Hepatocyte (in vitro differentiated cells): ENCODE measurements at regions not wholly inside any gene's neighbourhood (a gene's known extent, or its start where the extent isn't known, plus 50 kb on each side); places are given as distances from the start of the nearest gene placed in this dataset.

ENCODE experiments used
- DNase-seq: peaks from one replicate; pipeline ENCODE4 v3.0.0-alpha.2; 2016; ENCODE audit warnings: low spot score
- H2AFZ ChIP-seq: fragments of 200-600 bp; sonication (generic); 2 replicates; pipeline ENCODE4 v1.6.0; 2016; ENCODE audit warnings: antibody characterized with exemption, mild to moderate bottlenecking
- H3K27ac ChIP-seq: fragments of 200-600 bp; sonication (generic); 2 replicates; pipeline ENCODE4 v1.5.1; 2016; ENCODE audit warnings: mild to moderate bottlenecking
- H3K27me3 ChIP-seq: fragments of 200-600 bp; sonication (generic); 2 replicates; pipeline ENCODE4 v1.6.1; 2016
- H3K36me3 ChIP-seq: fragments of 200-600 bp; sonication (generic); replicated peaks from 2 replicates; pipeline ENCODE4 v1.5.1; 2016; ENCODE audit warnings: low read depth; ENCODE audit not compliant: insufficient read depth
- H3K4me1 ChIP-seq: fragments of 200-600 bp; sonication (generic); 2 replicates; pipeline ENCODE4 v1.5.1; 2016; ENCODE audit warnings: mild to moderate bottlenecking, moderate library complexity; ENCODE audit not compliant: insufficient read depth
- H3K4me2 ChIP-seq: fragments of 200-600 bp; sonication (generic); 2 replicates; pipeline ENCODE4 v1.6.0; 2016
- H3K4me3 ChIP-seq: fragments of 200-600 bp; sonication (generic); 2 replicates; pipeline ENCODE4 v1.5.1; 2016; ENCODE audit warnings: mild to moderate bottlenecking
- H3K79me2 ChIP-seq: fragments of 200-600 bp; sonication (generic); 2 replicates; pipeline ENCODE4 v1.6.0; 2017; ENCODE audit warnings: mild to moderate bottlenecking
- H3K9me2 ChIP-seq: fragments of 200-600 bp; sonication (generic); replicated peaks from 2 replicates; pipeline ENCODE4 v1.6.0; 2017; ENCODE audit warnings: mild to moderate bottlenecking; ENCODE audit not compliant: insufficient read depth
- H3K9me3 ChIP-seq: fragments of 200-600 bp; sonication (generic); 2 replicates; pipeline ENCODE4 v1.5.1; 2016; ENCODE audit warnings: low read depth, mild to moderate bottlenecking
- H4K20me1 ChIP-seq: fragments of 200-600 bp; sonication (generic); 2 replicates; pipeline ENCODE4 v1.6.0; 2016; ENCODE audit warnings: mild to moderate bottlenecking; ENCODE audit not compliant: insufficient read depth, poor library complexity, severe bottlenecking
- EZH2 ChIP-seq: fragments of 200-600 bp; sonication (generic); IDR thresholded peaks from 2 replicates; pipeline ENCODE4 v1.6.1; 2016; ENCODE audit warnings: antibody characterized with exemption, mild to moderate bottlenecking, borderline replicate concordance
- EZH2phosphoT487 ChIP-seq: fragments of 200-600 bp; sonication (generic); IDR thresholded peaks from one replicate; pipeline ENCODE4 v1.6.1; 2018; ENCODE audit warnings: antibody characterized with exemption, mild to moderate bottlenecking, low read depth, moderate library complexity; ENCODE audit not compliant: unreplicated experiment, severe bottlenecking
- WGBS: methylation state at CpG from one replicate; pipeline ENCODE4 v1.1.6; 2016; ENCODE audit warnings: low lambda C conversion rate; ENCODE audit errors: missing lambda C conversion rate; 5-methylcytosine and 5-hydroxymethylcytosine counted together
- TF ChIP-seq, protein P1 (sequence below): fragments of 200-600 bp; sonication (generic); IDR thresholded peaks from 2 replicates; pipeline ENCODE4 v1.5.1; 2016; ENCODE audit warnings: antibody characterized with exemption, mild to moderate bottlenecking; ENCODE audit not compliant: poor library complexity

DNA sequence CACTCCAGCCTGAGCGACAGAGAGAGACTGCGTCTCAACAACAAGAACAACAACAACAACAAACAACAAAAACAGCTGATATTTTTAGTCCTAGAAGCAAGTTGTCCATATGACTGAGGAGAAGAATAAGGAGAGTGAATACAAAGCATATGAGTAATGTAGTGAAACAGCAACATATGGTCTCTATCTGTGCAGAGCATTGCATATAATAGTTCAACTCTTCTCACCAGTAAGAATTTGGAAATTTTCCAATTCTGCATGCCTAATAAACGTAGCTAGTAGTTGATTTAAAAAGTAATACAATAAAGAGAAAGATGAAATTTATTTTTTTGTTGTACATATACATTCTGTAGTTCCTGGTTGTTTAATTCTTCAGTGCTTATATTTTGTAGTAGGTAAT is 129.7 kb upstream of the FAM83B start:
- H3K27ac ChIP-seq: no peak overlapping the region
- H3K4me2 ChIP-seq: no peak overlapping the region
- H3K9me2 ChIP-seq: no peaks in the 10 kb centered on the region
- H2AFZ ChIP-seq: no peak overlapping the region
- no peaks in the 10 kb centered on the region for H3K79me2 ChIP-seq
- DNase-seq: no peak
- WGBS: 85% methylated on average over 3 of the region's 3 CpGs
- H4K20me1 ChIP-seq: no peaks in the 10 kb centered on the region
- peaks cover 7% of the 10 kb centered on the region for H3K4me1 ChIP-seq
- no peaks in the 10 kb centered on the region for H3K9me3 ChIP-seq
- H3K36me3 ChIP-seq: no peaks in the 10 kb centered on the region
- TF ChIP-seq EZH2 (no peak), EZH2phosphoT487 (no peak)
- TF ChIP-seq, protein P1, sequence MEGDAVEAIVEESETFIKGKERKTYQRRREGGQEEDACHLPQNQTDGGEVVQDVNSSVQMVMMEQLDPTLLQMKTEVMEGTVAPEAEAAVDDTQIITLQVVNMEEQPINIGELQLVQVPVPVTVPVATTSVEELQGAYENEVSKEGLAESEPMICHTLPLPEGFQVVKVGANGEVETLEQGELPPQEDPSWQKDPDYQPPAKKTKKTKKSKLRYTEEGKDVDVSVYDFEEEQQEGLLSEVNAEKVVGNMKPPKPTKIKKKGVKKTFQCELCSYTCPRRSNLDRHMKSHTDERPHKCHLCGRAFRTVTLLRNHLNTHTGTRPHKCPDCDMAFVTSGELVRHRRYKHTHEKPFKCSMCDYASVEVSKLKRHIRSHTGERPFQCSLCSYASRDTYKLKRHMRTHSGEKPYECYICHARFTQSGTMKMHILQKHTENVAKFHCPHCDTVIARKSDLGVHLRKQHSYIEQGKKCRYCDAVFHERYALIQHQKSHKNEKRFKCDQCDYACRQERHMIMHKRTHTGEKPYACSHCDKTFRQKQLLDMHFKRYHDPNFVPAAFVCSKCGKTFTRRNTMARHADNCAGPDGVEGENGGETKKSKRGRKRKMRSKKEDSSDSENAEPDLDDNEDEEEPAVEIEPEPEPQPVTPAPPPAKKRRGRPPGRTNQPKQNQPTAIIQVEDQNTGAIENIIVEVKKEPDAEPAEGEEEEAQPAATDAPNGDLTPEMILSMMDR: no peak
- H3K27me3 ChIP-seq: no peaks in the 10 kb centered on the region
- no peak overlapping the region for H3K4me3 ChIP-seq

- Histone ChIP-seq H3K9me2 (no peaks in the 10 kb centered on the region), H3K79me2 (no peaks in the 10 kb centered on the region), H3K4me3 (no peak overlapping the region), H3K9me3 (no peaks in the 10 kb centered on the region), H4K20me1 (no peaks in the 10 kb centered on the region), H3K36me3 (no peaks in the 10 kb centered on the region), H3K4me1 (peaks cover 7% of the 10 kb centered on the region), H3K27ac (peak overlapping the region; percentile 8), H2AFZ (no peak overlapping the region), H3K4me2 (peak overlapping the region; percentile 50), H3K27me3 (no peaks in the 10 kb centered on the region)
- TF ChIP-seq EZH2 (no peak), EZH2phosphoT487 (no peak)
- TF ChIP-seq, protein P1: peak; percentile 76
- 57% methylated on average over 5 of the region's 5 CpGs for WGBS
- DNase-seq: peak; percentile 83
Measured at GRCh38 chr6:54717849-54718455, 128.6 kb upstream of the FAM83B start.

- Histone ChIP-seq H2AFZ (no peak overlapping the region), H3K36me3 (no peaks in the 10 kb centered on the region), H3K4me2 (peak overlapping the region; percentile 50), H3K27ac (peak overlapping the region; percentile 8), H3K9me2 (no peaks in the 10 kb centered on the region), H3K27me3 (no peaks in the 10 kb centered on the region), H4K20me1 (no peaks in the 10 kb centered on the region), H3K4me1 (peaks cover 7% of the 10 kb centered on the region), H3K79me2 (no peaks in the 10 kb centered on the region), H3K9me3 (no peaks in the 10 kb centered on the region), H3K4me3 (no peak overlapping the region)
- TF ChIP-seq EZH2phosphoT487 (no peak), EZH2 (no peak)
- TF ChIP-seq, protein P1: no peak
- DNase-seq: no peak
- WGBS: 56% methylated on average over 6 of the region's 6 CpGs
Measured at GRCh38 chr6:54718541-54719023, 128.0 kb upstream of the FAM83B start.

- no peak for DNase-seq
- H3K9me2 ChIP-seq: no peaks in the 10 kb centered on the region
- no peaks in the 10 kb centered on the region for H3K9me3 ChIP-seq
- no peaks in the 10 kb centered on the region for H4K20me1 ChIP-seq
- H3K4me2 ChIP-seq: peak overlapping the region; percentile 50
- peaks cover 7% of the 10 kb centered on the region for H3K4me1 ChIP-seq
- H3K4me3 ChIP-seq: no peak overlapping the region
- peak overlapping the region; percentile 8 for H3K27ac ChIP-seq
- no peaks in the 10 kb centered on the region for H3K79me2 ChIP-seq
- H3K36me3 ChIP-seq: no peaks in the 10 kb centered on the region
- TF ChIP-seq EZH2 (no peak), EZH2phosphoT487 (no peak)
- TF ChIP-seq, protein P1: no peak
- no peaks in the 10 kb centered on the region for H3K27me3 ChIP-seq
- no peak overlapping the region for H2AFZ ChIP-seq
Measured at GRCh38 chr6:54719131-54719530, 127.4 kb upstream of the FAM83B start.
